Activated CD8-positive, alpha-beta memory T cell treated with anti-CD3 and anti-CD28 coated beads for 1 hour (primary cell): ENCODE measurements at regions not wholly inside any gene's neighbourhood (a gene's known extent, or its start where the extent isn't known, plus 50 kb on each side); places are given as distances from the start of the nearest gene placed in this dataset.

Source experiments
- DNase-seq, 2 donors: peaks; one replicate each; pipeline ENCODE4 v3.0.0-alpha.2; 2020; ENCODE audit warnings: low read depth in 1 of 2; ENCODE audit errors: extremely low read depth in 1 of 2

GRCh38 chr11:109998921-109999320, 94.3 kb upstream of the ZC3H12C start:
- no peak for DNase-seq

DNA sequence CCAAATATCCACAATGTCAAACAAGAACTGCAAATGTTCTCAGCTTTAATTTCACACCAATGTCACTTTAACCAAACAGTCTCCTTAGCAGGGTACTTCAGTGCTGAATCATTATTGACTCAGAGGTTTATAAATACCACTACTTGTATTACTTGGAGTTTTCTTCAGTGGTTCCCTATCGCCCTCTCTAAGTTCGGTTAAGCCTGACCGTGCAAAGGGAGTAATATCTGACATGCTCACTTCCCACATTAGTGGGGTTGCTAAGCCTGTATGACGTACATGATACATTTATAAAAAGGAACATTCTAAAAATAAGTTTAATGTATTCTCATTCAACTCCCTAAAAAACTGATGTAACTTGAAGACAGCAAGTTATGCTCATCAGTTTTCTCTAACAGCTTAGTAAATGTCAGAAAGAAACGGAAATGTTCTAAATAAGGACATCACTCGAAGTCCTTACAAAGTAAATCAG, 93.1 kb upstream of the ZC3H12C start:
- no peak for DNase-seq

- DNase-seq, result no peak
Measured at GRCh38 chr11:110000850-110001249, 92.3 kb upstream of the ZC3H12C start.

- DNase-seq, result no peak
Measured at GRCh38 chr11:110003426-110003825, 89.8 kb upstream of the ZC3H12C start.

DNA sequence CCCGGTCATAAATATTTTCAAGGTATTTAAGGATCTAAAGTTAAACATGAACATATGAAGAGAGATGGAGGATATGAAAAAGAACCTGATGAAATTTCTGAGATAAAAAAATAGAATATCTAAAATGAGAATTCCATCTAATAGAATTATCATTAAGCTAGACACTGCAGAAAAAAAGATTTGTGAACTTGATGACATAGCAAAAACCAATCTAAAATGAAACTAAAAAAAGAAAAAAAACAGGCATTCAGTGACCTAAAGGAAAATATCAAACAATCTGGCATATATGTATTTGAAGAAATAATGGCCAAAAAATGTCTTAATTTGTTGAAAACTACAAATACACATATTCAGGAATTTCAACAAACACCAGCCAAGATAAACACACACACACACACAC, 81.6 kb upstream of the ZC3H12C start:
- no peak for DNase-seq

DNA sequence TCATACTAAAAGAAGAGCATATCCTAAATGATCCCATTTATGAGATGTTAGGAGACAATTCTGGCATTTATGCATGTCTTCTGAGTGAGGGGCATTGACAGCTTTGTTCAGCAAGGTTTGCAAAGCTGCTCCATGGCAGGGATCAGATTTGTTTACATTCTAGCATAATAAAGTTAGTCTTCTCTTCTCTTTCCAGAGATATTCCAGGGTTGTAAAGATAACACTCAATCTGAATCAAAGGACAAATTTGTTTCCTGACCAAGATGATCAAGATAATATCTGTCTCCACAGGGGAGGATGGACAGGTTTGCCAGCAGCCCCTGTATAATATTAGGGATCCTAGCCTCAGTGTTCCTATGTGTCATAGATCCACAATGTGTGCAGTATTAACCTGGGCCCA, 77.5 kb upstream of the ZC3H12C start:
- DNase-seq, result no peak

DNA sequence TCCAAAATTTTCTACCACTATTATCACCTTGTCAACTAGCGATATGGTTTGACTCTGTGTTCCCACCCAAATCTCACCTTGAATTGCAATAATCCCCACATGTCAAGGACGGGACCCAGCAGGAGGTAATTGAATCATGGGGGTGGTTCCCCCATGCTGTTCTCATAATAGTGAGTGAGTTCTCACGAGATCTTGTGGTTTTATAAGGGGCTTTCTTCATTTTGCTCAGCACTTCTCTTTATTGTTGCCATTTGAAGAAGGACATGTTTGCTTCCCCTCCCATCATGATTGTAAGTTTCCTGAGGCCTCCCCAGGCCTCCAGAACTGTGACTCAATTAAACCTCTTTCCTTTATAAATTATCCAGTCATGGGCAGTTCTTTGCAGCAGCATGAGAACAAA, 73.5 kb upstream of the ZC3H12C start:
- no peak for DNase-seq

DNA sequence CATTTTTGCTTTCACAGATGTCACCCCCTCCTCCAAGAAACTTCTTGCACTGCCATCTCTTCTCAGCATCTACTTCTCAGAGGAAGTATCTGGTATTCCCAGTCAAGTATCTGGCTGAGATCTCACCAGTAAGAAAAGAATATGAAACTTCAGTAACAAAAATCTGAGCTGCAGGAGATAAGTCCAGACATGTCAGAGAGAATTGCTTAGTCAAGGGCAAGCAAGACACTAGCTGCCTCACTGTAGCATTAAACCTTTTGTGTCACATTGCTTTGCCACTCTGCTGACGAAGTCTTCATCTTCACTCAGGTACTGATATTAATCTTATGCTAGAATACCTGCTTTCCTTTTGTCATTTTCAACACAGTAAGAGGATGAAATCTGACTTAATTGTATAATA, 70.6 kb upstream of the ZC3H12C start:
- DNase-seq, result no peak

DNA sequence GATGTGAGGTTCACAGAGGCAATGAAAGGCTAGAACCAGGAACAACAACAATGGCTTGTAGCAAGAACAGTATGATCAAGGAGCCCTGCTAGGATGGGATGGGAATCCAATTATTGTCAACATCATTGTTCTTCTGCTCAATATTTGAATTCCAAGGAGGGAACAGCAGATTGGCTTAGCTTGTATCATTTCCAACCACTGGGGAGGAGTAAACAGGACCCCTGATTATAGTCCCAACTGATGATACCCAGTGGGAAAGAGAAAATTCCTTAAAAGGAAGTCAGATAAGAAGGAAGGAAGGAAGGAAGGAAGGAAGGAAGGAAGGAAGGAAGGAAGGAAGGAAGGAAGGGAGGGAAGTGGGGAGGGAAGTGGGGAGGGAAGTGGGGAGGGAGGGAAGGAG, 69.5 kb upstream of the ZC3H12C start:
- DNase-seq, result no peak

DNA sequence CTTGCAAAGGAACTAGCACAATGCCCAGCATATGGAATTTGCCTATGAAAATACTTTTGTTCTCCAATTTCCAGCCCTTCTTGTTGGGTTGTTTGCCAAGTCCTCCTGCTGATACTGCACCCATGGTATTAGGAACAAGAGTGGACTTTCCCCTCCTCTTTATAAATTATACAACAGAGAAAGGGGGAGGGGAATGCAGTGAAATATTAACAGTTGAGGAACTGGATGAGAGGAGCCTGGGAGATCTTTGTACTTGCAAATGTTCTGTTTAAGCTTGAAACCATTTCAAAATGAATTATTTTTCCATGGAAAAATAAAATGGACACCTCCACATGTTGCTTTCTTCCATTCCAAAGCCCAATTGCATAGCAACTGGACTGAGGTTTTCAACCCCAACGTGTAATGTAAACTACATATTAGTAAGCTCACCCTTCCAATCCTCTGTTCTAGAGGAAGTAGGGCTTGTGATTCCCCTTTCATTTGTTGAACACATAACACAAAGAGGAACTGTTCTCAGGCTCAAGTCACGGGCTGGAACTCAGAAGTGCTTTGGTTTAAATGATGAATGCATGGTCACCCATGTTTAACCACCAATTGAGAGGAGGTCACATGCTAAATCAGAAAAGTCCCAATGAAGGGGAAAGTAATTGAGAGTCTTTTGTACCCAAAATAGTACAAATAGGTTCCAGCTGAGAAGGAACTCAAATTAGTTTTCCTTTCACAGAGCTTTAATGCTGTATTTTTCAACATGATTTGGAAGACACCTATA, 66.2 kb upstream of the ZC3H12C start:
- DNase-seq, result no peak

- no peak for DNase-seq
Measured at GRCh38 chr11:110027627-110028371, 65.4 kb upstream of the ZC3H12C start.

- no peak for DNase-seq
Measured at GRCh38 chr11:110028921-110029320, 64.3 kb upstream of the ZC3H12C start.

DNA sequence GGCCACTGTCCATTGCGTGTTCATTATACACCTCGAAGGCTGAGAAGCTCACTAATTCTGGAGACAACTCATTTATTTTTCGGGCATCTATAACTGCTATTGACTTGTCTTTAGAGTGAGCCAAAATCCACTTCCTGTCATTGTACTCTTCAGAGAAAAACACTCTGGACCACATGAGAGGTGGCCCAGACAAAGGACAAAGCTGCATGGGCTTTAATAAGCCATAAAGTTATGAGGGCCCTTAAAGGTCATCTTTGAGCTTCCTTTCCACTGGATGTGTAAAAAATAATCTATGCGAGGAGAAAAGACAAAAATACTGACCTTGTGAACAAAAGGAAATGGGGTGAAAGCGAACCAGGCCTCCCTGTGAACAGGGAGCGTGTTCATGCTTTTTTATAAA, 63.5 kb upstream of the ZC3H12C start:
- DNase-seq, result no peak

DNA sequence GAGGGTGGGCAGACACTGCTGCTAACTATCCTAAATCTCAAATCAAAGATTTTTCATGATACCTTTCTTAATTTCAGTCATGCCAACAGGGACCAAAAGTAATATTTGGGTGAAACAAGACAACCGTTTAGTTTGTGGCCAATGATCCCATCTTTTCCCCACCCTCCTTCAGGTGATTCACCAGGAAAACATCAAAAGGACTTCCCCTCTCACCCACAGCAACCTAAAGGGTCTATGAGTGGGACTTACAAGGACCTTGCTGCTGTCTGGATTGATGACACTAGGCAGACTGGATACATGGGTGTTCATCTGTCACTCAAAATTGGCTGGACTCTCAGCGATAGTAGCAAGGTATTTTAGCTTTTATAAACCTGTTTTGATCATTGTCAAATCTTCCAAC, 62.0 kb upstream of the ZC3H12C start:
- DNase-seq, result no peak

DNA sequence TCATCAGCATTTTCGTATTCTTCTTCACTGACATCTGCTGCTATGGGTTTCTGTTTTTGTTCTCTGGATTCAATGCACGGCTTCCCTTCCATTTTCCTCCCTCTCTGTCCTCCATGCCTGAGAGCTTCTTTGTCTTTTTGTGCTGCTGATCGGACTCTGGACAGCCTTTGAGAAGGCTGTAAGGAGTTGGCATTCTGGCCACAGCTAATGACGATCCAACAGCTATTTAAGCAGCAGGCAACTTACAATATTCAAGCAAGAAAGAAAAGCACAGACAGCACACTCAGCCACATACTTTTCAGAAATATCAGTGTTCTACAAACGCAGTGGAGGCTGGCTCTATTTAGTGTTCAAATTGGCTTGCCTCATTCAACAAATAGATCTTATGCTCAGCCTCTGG, 60.9 kb upstream of the ZC3H12C start:
- no peak for DNase-seq

- DNase-seq, result no peak
Measured at GRCh38 chr11:110032957-110033570, 60.1 kb upstream of the ZC3H12C start.

DNA sequence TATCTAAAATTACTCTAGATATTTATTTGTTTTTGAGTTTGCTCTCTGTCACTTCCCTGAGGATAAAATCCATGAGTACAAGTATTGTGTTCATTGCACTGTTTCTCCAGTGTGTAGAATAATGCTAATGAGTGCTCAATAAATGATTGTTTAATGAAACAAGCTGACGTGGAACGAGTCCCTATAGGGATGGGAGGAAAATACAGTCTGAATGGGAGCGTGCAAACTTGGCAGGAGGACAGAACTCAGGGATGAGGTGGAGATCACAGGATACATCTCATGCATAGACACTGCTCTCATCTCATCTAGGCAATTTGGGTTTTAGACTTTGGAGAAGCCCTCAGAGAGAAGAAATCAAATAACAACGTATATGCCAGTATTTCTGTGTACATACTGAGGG, 58.4 kb upstream of the ZC3H12C start:
- no peak for DNase-seq

DNA sequence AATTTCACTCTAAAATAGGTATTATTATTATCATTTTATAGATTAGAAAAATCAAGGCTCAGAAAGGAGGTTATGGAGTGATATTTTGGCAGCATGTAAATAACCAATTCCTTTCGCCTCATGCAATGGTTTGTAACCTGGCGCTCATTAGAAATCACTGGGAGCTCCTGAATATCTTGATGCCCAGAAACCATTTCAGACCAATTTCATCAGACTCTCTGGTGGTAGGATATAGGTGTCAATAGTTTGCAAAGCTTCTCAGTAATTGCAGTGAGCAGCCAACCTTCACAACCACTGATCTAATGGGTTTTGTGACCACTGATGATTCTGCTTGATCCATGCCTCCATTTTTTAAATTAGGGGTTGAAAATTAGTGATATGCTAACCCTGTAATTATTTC, 57.8 kb upstream of the ZC3H12C start:
- no peak for DNase-seq

DNA sequence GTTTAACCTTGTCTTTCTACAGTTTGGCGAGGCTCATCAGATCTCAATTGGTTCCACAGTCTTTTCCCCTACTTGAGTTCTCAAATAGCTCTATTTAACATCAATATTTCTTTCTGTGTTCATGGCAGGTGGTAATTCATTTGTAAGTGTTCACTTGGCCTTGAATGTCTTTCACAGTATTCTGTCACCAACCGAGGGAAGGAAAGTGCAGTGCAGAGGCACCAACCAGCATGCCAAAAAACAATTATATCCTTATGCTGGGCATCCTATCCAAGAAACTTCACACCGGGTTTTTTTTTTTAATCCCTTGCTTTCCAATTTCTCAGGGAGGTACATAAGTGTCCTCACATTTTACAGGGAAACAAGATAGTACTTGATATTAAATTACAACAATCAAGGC, 55.0 kb upstream of the ZC3H12C start:
- no peak for DNase-seq
